ENCODE measurements at regions not wholly inside any gene's neighbourhood (a gene's known extent, or its start where the extent isn't known, plus 50 kb on each side); places are given as distances from the start of the nearest gene placed in this dataset.

DNA sequence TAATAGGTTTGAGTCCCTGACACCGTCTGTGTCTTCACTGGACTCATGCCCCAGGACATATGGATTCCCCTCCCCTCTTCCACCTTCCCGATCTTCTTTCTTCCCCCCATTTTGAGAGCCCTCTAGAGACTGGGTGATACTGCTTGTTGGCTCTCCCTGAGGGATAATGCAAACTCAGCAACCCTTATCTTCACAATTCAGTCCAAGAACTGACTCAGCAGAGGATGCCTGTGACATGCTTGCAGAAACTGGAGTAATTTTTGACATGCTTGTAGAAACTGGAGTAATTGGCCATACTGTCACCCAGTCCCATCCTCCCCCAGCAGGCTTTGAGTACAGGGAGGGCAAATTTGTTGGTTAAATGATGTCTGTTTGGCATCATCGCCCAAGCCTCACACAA, 127.6 kb upstream of the CTTNBP2NL start:
- Histone ChIP-seq H3K4me1 (ENCODE audit: insufficient read depth, low read length, severe bottlenecking) (no peaks in the 10 kb centered on the region), H3K4me2 (ENCODE audit: low read length) (no peak overlapping the region), H3K27ac (ENCODE audit: low read depth, low read length, poor library complexity, severe bottlenecking) (no peak overlapping the region), H3K9me3 (ENCODE audit: low read length) (no peaks in the 10 kb centered on the region), H4K20me1 (ENCODE audit: insufficient read depth, low read length) (no peaks in the 10 kb centered on the region), H3K9me2 (ENCODE audit: low read depth, low read length) (no peaks in the 10 kb centered on the region), H3K27me3 (ENCODE audit: insufficient read depth, low read length) (no peaks in the 10 kb centered on the region), H3F3A (ENCODE audit: insufficient read depth, low read length) (no peaks in the 10 kb centered on the region), H3K79me2 (ENCODE audit: insufficient read depth, low read length) (no peaks in the 10 kb centered on the region), H3K4me3 (ENCODE audit: low read depth, low read length, poor library complexity, severe bottlenecking) (no peak overlapping the region), H3K36me3 (ENCODE audit: insufficient read depth, low read length) (no peaks in the 10 kb centered on the region), H3K9ac (ENCODE audit: low read length) (no peak overlapping the region), H2AFZ (ENCODE audit: low read length) (no peak overlapping the region)
- no peak for TF ChIP-seq EZH2 (IDR thresholded peaks at IDR 0.05; ENCODE audit: borderline replicate concordance, low read length)
- TF ChIP-seq, protein P1, sequence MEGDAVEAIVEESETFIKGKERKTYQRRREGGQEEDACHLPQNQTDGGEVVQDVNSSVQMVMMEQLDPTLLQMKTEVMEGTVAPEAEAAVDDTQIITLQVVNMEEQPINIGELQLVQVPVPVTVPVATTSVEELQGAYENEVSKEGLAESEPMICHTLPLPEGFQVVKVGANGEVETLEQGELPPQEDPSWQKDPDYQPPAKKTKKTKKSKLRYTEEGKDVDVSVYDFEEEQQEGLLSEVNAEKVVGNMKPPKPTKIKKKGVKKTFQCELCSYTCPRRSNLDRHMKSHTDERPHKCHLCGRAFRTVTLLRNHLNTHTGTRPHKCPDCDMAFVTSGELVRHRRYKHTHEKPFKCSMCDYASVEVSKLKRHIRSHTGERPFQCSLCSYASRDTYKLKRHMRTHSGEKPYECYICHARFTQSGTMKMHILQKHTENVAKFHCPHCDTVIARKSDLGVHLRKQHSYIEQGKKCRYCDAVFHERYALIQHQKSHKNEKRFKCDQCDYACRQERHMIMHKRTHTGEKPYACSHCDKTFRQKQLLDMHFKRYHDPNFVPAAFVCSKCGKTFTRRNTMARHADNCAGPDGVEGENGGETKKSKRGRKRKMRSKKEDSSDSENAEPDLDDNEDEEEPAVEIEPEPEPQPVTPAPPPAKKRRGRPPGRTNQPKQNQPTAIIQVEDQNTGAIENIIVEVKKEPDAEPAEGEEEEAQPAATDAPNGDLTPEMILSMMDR (IDR thresholded peaks at IDR 0.05; ENCODE audit: low read length) = no peak

DNA sequence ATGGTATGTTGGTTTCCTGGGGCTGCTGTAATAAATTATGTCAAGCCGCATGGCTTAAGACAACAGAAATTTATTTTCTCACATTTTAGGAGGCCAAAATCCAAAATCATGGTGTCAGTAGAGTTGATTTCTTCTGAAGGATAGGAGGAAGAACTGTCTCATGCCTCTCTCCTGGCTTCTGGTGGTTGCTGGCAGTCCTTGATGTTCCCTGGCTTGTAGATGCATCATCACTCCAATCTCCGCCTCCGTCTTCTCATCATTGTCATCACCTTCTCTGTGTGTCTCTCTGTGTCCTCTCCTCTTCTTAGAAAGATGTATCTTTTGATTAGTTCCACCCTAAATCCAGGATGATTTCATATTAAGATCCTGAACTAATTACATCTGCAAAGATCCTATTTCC, 124.7 kb upstream of the CTTNBP2NL start:
- Histone ChIP-seq H3K9me2 (ENCODE audit: low read depth, low read length) (no peaks in the 10 kb centered on the region), H3K27ac (ENCODE audit: low read depth, low read length, poor library complexity, severe bottlenecking) (no peak overlapping the region), H2AFZ (ENCODE audit: low read length) (no peak overlapping the region), H4K20me1 (ENCODE audit: insufficient read depth, low read length) (no peaks in the 10 kb centered on the region), H3K79me2 (ENCODE audit: insufficient read depth, low read length) (no peaks in the 10 kb centered on the region), H3K4me2 (ENCODE audit: low read length) (no peak overlapping the region), H3K36me3 (ENCODE audit: insufficient read depth, low read length) (no peaks in the 10 kb centered on the region), H3K9ac (ENCODE audit: low read length) (no peak overlapping the region), H3K27me3 (ENCODE audit: insufficient read depth, low read length) (no peaks in the 10 kb centered on the region), H3K9me3 (ENCODE audit: low read length) (no peaks in the 10 kb centered on the region), H3K4me3 (ENCODE audit: low read depth, low read length, poor library complexity, severe bottlenecking) (no peak overlapping the region), H3K4me1 (ENCODE audit: insufficient read depth, low read length, severe bottlenecking) (no peaks in the 10 kb centered on the region), H3F3A (ENCODE audit: insufficient read depth, low read length) (no peaks in the 10 kb centered on the region)
- TF ChIP-seq, protein P1 (IDR thresholded peaks at IDR 0.05; ENCODE audit: low read length) = no peak
- TF ChIP-seq EZH2 (IDR thresholded peaks at IDR 0.05; ENCODE audit: borderline replicate concordance, low read length) = no peak

GRCh38 chr1:112272101-112272772, 123.8 kb upstream of the CTTNBP2NL start:
- H4K20me1 ChIP-seq (ENCODE audit: insufficient read depth, low read length) = no peaks in the 10 kb centered on the region
- H2AFZ ChIP-seq (ENCODE audit: low read length) = no peak overlapping the region
- H3K79me2 ChIP-seq (ENCODE audit: insufficient read depth, low read length) = no peaks in the 10 kb centered on the region
- no peak overlapping the region for H3K27ac ChIP-seq (ENCODE audit: low read depth, low read length, poor library complexity, severe bottlenecking)
- H3K9me3 ChIP-seq (ENCODE audit: low read length) = no peaks in the 10 kb centered on the region
- H3K9ac ChIP-seq (ENCODE audit: low read length) = no peak overlapping the region
- no peaks in the 10 kb centered on the region for H3K27me3 ChIP-seq (ENCODE audit: insufficient read depth, low read length)
- H3K36me3 ChIP-seq (ENCODE audit: insufficient read depth, low read length) = no peaks in the 10 kb centered on the region
- TF ChIP-seq, protein P1 (IDR thresholded peaks at IDR 0.05; ENCODE audit: low read length) = no peak
- no peak for TF ChIP-seq EZH2 (IDR thresholded peaks at IDR 0.05; ENCODE audit: borderline replicate concordance, low read length)
- no peaks in the 10 kb centered on the region for H3K9me2 ChIP-seq (ENCODE audit: low read depth, low read length)
- no peaks in the 10 kb centered on the region for H3K4me1 ChIP-seq (ENCODE audit: insufficient read depth, low read length, severe bottlenecking)
- H3K4me2 ChIP-seq (ENCODE audit: low read length) = no peak overlapping the region
- no peak overlapping the region for H3K4me3 ChIP-seq (ENCODE audit: low read depth, low read length, poor library complexity, severe bottlenecking)
- H3F3A ChIP-seq (ENCODE audit: insufficient read depth, low read length) = no peaks in the 10 kb centered on the region
